ENCODE measurements at regions not wholly inside any gene's neighbourhood (a gene's known extent, or its start where the extent isn't known, plus 50 kb on each side); places are given as distances from the start of the nearest gene placed in this dataset.
"Not testable (repeated sequence)": the region's sequence is repeated elsewhere in the genome, so short reads cannot be mapped to it uniquely, and the experiment has no call there.

GRCh38 chr7:19290066-19290465 lies 144.8 kb upstream of the FERD3L start:
- DNase-seq, result no peak

- no peak for DNase-seq
These were observed 139.5 kb upstream of the FERD3L start for GRCh38 chr7:19284596-19285300.

- no peak for DNase-seq
These were observed 138.9 kb upstream of the FERD3L start for GRCh38 chr7:19284136-19284535.

- DNase-seq, result no peak
These were observed 129.8 kb upstream of the FERD3L start for GRCh38 chr7:19275000-19275399.

GRCh38 chr7:19272329-19272728 lies 127.1 kb upstream of the FERD3L start:
- DNase-seq, result not testable (repeated sequence)

GRCh38 chr7:19269301-19269700 lies 124.1 kb upstream of the FERD3L start:
- no peak for DNase-seq

GRCh38 chr7:19268737-19269136 lies 123.5 kb upstream of the FERD3L start:
- no peak for DNase-seq

- no peak for DNase-seq
These were observed 117.6 kb upstream of the FERD3L start for GRCh38 chr7:19262826-19263225.

GRCh38 chr7:19249281-19249680 lies 104.1 kb upstream of the FERD3L start:
- no peak for DNase-seq

GRCh38 chr7:19248681-19249080 lies 103.5 kb upstream of the FERD3L start:
- DNase-seq, result no peak

- DNase-seq, result no peak
These were observed 102.9 kb upstream of the FERD3L start for GRCh38 chr7:19248115-19248514.

- no peak for DNase-seq
These were observed 101.8 kb upstream of the FERD3L start for GRCh38 chr7:19247017-19247416.

- no peak for DNase-seq
These were observed 97.0 kb upstream of the FERD3L start for GRCh38 chr7:19242246-19242645.

GRCh38 chr7:19239951-19240350 lies 94.7 kb upstream of the FERD3L start:
- DNase-seq, result no peak

GRCh38 chr7:19235680-19236079 lies 90.5 kb upstream of the FERD3L start:
- DNase-seq, result no peak

GRCh38 chr7:19224951-19225350 lies 79.7 kb upstream of the FERD3L start:
- DNase-seq, result no peak

GRCh38 chr7:19215412-19215811 lies 70.2 kb upstream of the FERD3L start:
- no peak for DNase-seq

GRCh38 chr7:19213746-19214145 lies 68.5 kb upstream of the FERD3L start:
- no peak for DNase-seq

GRCh38 chr7:19210893-19211413 lies 65.7 kb upstream of the FERD3L start:
- no peak for DNase-seq

- no peak for DNase-seq
These were observed 64.0 kb upstream of the FERD3L start for GRCh38 chr7:19209166-19209696.

- no peak for DNase-seq
These were observed 61.5 kb upstream of the FERD3L start for GRCh38 chr7:19206721-19207120.

- DNase-seq, result no peak
These were observed 58.5 kb upstream of the FERD3L start for GRCh38 chr7:19203686-19204085.

GRCh38 chr7:19202599-19202998 lies 57.4 kb upstream of the FERD3L start:
- DNase-seq, result no peak

All from right forelimb (tissue), 1 donor.